Cardiac fibroblast (primary cell): ENCODE measurements at regions not wholly inside any gene's neighbourhood (a gene's known extent, or its start where the extent isn't known, plus 50 kb on each side); places are given as distances from the start of the nearest gene placed in this dataset.

ENCODE experiments used
- DNase-seq, 2 donors: peaks; one replicate each; pipeline versions ENCODE4 v3.0.0 to v3.0.0-alpha.2; 2010; ENCODE audit warnings: low read depth in 2 of 2
- H3K4me3 ChIP-seq, 2 donors: replicated peaks in 1 of 2; 1 replicate in 1 of 2; 2 replicates in 1 of 2; pipeline ENCODE4 v1.5.1; 2011; ENCODE audit warnings: low read depth in 2 of 2, low read length in 2 of 2, mild to moderate bottlenecking in 2 of 2, moderate library complexity in 1 of 2
- TF ChIP-seq, protein P1 (sequence below): IDR thresholded peaks from one replicate; pipeline ENCODE4 v1.5.1; 2011; ENCODE audit warnings: low read depth, mild to moderate bottlenecking, low read length, inconsistent platforms

DNA sequence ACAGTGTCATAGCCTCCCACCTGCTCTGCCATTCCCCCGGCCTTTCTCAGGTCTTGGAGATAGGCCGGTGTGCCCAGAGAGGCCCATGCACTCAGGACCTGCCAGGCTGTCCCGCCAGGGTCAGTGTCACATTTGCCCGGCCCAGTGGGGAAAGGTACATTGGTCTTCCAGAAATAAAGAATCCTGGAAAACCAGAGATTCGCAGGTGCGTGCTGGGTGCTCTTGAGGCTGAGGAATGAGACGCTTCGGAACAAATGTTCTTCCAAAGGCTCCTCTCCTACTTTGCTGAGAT lies 205.8 kb upstream of the RTL1 start:
- DNase-seq, result no peak
- TF ChIP-seq, protein P1, sequence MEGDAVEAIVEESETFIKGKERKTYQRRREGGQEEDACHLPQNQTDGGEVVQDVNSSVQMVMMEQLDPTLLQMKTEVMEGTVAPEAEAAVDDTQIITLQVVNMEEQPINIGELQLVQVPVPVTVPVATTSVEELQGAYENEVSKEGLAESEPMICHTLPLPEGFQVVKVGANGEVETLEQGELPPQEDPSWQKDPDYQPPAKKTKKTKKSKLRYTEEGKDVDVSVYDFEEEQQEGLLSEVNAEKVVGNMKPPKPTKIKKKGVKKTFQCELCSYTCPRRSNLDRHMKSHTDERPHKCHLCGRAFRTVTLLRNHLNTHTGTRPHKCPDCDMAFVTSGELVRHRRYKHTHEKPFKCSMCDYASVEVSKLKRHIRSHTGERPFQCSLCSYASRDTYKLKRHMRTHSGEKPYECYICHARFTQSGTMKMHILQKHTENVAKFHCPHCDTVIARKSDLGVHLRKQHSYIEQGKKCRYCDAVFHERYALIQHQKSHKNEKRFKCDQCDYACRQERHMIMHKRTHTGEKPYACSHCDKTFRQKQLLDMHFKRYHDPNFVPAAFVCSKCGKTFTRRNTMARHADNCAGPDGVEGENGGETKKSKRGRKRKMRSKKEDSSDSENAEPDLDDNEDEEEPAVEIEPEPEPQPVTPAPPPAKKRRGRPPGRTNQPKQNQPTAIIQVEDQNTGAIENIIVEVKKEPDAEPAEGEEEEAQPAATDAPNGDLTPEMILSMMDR, result no peak
- H3K4me3 ChIP-seq, result no peak overlapping the region

DNA sequence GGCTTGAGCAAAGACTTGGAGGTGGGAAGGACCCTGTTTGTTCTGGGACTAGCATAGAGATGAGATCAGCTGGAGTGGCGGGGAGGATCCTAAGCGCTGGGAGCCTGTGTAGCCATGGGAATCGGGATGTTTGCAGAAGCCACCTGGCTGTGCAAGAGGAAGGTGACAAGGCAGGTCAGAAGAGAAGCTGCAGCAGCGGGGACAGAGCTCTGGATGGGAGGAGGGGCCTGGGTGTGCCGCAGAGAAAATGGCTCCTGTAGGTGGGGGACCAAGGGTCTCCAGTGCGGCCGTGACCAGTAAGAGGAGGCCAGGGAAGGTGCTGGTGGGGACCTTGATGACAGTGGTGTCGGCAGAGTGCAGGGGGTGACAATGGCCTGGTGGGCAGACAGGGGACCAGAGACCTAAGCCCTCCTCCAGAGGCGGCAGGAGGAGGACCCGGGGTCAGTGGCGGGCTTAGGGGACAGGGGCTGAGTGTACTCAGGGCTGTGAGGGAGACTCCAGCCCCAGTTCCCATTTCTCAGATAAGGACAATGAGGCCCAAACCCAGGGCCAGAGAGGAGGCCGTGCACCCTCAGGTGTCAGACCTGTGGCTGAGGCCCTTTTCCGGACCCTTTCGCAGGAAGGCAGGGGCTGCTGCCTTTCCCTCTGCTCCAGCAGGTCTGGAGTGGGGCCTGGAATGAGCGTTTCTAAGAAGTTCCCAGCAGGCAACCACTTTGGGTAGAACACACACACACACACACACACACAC lies 206.6 kb upstream of the RTL1 start:
- TF ChIP-seq, protein P1, result no peak
- DNase-seq, result no peak
- H3K4me3 ChIP-seq, result no peak overlapping the region

DNA sequence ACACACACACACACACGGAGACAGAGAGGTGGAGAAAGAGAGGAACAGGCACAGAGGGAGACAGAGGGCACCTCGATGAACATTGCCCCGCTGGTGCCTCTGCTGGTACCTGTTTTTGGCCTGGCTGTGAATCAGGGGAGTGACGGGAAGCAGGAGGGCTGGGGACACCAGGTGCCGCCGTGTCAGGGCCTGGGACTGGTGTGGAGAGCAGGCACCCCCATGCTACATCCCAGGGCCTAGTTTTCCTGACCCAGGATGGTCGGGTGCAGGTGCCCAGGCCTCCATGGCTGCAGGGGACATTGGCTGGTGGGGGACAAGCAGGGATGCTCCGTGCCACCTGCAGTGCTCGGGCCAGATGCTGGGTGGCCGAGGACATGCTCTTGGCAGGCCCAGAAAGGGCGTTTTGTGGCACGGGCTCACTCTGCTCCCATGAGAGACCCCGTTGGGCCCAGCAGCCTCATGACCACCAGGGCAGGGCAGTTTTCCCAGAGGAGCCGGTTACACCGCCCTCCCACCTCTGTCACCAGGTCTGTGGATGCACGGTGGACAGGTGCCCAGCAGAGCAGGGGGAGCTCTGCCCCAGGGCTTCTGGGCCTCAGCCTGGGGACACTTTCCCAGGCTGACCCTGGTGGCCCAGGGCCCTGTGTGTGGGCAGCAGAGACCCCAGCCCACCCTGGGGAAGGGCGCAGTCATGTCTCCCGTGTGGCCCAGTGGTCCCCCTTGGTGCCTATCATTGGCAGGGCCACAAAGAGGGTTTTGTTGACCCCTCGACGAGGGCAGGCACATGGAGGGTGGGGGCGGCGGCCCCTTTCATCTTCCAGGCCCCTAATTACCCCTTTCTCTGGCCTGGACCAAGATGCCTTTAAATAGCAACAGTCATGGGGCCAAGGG lies 207.5 kb upstream of the RTL1 start:
- no peak overlapping the region for H3K4me3 ChIP-seq
- TF ChIP-seq, protein P1, result no peak
- no peak for DNase-seq

DNA sequence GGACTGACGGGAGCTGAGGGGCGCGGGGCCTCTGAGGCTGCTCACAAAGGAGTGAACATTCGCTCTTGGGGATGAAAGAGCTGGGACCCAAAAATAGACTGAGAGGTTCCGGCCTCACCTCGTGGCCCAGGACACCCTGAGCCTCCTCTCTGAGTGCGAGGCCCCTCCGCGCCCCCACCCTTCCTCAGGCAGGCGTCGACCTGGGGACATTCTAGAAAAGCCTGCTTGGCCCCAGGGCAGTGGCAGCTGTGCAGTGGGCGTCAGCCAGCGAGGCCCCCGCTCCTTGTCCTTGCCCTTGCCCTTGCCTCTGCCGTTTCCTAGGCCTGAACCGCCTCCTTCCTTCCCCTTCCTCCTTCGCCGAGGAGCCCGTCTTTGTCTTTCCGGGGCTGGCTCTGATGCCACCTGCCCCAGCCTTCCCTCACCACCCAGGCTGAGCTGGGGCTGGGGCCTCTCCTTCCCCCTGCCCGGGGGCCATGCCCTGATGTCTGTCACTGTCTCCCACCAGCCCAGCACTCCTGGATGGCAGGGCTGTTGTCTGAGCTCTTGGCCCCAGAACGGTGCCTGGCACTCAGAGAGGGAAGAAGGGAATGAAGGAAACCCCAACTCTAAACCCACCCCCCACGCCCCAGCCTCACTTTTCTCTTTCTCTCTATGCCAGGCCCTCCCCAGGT lies 208.2 kb upstream of the RTL1 start:
- TF ChIP-seq, protein P1, result no peak
- no peak for DNase-seq
- H3K4me3 ChIP-seq, result no peak overlapping the region

DNA sequence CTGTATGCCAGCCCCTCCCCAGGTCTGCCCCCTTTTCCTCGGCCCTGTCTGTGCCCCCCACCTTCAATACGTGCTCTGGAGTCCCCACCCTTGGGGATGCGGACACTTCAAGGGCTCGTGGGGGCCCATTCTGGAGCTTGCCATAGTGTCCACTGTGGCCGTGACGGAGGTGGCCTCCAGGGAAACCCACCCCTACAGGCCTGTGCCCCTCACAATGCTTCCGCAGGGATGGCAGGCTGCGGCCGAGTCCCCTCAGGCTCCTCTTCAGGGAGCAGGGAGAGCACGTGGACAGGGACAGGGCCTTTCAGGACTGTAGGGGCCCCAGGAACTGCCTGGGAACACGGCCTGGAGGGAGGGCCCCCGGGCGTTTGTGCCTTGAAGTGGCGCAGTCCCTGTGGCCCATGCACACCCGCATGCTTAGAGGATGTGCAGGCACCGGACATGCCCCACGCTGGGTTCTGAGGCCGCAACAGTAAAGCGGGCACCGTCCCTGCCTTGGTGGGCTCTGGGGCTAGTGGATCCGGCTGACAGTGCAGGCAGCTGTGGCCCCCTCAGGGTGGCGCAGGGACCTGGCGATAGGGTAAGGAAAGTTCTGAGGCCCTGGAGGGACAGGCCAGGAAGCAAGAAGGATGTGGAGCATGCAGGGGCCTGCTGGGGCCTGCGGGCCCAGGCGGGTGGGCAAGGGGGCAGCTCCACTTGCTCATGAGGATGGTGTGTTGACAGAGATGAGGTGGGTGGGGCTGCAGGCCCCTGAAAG lies 209.0 kb upstream of the RTL1 start:
- no peak overlapping the region for H3K4me3 ChIP-seq
- TF ChIP-seq, protein P1, result no peak
- no peak for DNase-seq

DNA sequence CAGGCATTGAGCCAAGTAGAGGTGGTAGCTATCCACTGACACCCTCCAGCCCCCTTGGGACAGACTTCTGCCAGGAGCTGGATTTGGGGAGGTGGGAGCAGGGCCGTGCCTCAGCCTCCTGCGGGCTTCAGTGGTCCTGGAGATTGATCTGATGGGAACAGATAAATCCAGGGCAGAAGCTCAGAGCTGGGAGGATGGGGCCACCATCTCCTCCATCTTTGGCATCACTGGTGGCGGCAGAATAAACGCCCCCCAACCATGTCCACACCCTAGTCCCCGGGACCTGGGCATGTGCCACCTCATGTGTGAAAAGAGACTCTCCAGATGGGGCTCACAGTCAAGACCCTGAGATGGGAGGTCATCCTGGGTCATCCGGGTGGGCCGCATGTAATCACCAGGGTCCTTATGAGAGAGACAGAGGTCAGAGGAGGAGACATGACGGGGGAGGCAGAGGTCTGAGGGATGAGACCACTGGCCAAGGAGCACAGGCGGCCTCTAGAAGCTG lies 209.6 kb upstream of the RTL1 start:
- no peak overlapping the region for H3K4me3 ChIP-seq
- TF ChIP-seq, protein P1, result no peak
- DNase-seq, result no peak
